Left ventricle myocardium inferior (tissue), 1 donor: ENCODE measurements at regions not wholly inside any gene's neighbourhood (a gene's known extent, or its start where the extent isn't known, plus 50 kb on each side); places are given as distances from the start of the nearest gene placed in this dataset.

Experiments used
- DNase-seq: peaks from one replicate; pipeline ENCODE4 v3.0.0-alpha.2; 2020
- H3K27ac ChIP-seq: fragments of 200-600 bp; replicated peaks from 2 replicates; pipeline ENCODE4 v1.8.0; 2021
- H3K27me3 ChIP-seq: fragments of 200-600 bp; 2 replicates; pipeline ENCODE4 v1.8.0; 2021; ENCODE audit warnings: low read depth
- H3K36me3 ChIP-seq: fragments of 200-600 bp; 2 replicates; pipeline ENCODE4 v1.8.0; 2021
- H3K4me1 ChIP-seq: fragments of 200-600 bp; 2 replicates; pipeline ENCODE4 v1.8.0; 2021
- H3K4me3 ChIP-seq: fragments of 200-600 bp; 2 replicates; pipeline ENCODE4 v1.8.0; 2021; ENCODE audit warnings: mild to moderate bottlenecking, moderate library complexity
- H3K9me3 ChIP-seq: fragments of 200-600 bp; replicated peaks from 2 replicates; pipeline ENCODE4 v1.8.0; 2021
- intact Hi-C: fragments of 100-400 bp; cut with micrococcal nuclease; formaldehyde crosslinking; loops from one replicate; pipeline ENCODE4 v1.11.0; 2022
- TF ChIP-seq, protein P1 (sequence below): fragments of 200-600 bp; IDR thresholded peaks from 2 replicates; pipeline ENCODE4 v1.8.0; 2021; ENCODE audit warnings: antibody characterized with exemption, mild to moderate bottlenecking, borderline replicate concordance
- donor health status: DM: no; HTN: yes; CAD: no; lungs with severe emphysema.

DNA sequence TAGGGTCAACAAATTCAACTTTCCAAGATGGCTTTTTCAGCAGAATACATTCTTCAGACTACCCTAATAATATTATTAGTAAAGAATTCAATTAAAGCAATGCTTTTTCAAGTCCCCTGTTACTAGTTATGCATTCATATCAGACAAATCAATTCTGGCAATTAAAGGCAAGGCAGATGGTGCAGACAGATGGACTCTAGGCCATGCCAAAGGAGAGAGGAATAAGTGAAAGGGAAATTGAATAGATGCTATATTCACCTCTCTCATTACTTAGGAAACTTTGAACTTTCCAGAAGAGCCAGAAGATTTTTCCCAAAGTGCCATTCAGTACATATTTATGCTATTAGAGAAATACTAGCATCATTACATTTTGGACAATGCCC lies 487.7 kb upstream of the RASGRP1 start:
- Histone ChIP-seq H3K27ac (no peak overlapping the region), H3K9me3 (peaks cover 31% of the 10 kb centered on the region), H3K36me3 (no peaks in the 10 kb centered on the region), H3K4me3 (no peak overlapping the region), H3K4me1 (peaks cover 7% of the 10 kb centered on the region), H3K27me3 (no peaks in the 10 kb centered on the region)
- TF ChIP-seq, protein P1, sequence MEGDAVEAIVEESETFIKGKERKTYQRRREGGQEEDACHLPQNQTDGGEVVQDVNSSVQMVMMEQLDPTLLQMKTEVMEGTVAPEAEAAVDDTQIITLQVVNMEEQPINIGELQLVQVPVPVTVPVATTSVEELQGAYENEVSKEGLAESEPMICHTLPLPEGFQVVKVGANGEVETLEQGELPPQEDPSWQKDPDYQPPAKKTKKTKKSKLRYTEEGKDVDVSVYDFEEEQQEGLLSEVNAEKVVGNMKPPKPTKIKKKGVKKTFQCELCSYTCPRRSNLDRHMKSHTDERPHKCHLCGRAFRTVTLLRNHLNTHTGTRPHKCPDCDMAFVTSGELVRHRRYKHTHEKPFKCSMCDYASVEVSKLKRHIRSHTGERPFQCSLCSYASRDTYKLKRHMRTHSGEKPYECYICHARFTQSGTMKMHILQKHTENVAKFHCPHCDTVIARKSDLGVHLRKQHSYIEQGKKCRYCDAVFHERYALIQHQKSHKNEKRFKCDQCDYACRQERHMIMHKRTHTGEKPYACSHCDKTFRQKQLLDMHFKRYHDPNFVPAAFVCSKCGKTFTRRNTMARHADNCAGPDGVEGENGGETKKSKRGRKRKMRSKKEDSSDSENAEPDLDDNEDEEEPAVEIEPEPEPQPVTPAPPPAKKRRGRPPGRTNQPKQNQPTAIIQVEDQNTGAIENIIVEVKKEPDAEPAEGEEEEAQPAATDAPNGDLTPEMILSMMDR = no peak
- intact Hi-C loops = no loop called here
- DNase-seq = no peak

DNA sequence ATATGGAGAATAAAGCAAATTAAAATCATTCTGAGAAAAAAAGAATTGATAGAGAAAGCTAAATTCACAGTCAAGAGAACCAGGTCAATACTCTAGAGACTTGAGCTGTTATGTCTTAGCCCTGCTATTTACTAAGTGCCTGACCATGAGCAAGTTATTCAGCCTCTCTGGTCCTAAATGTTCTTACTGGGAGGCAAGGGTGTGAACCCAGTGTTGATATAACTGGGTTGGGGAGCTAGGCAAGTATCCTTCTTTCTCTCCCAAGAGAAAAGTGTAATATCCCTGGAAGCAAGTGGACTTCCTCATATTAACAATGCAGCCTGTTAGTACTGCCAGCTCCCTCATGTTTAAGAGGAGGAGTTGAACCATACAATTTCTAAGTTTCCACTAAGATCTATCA lies 488.9 kb upstream of the RASGRP1 start:
- Histone ChIP-seq H3K27ac (no peak overlapping the region), H3K9me3 (peaks cover 25% of the 10 kb centered on the region), H3K4me1 (peaks cover 7% of the 10 kb centered on the region), H3K4me3 (no peak overlapping the region), H3K36me3 (no peaks in the 10 kb centered on the region), H3K27me3 (no peaks in the 10 kb centered on the region)
- intact Hi-C loops = no loop called here
- DNase-seq = no peak
- TF ChIP-seq, protein P1 = no peak

DNA sequence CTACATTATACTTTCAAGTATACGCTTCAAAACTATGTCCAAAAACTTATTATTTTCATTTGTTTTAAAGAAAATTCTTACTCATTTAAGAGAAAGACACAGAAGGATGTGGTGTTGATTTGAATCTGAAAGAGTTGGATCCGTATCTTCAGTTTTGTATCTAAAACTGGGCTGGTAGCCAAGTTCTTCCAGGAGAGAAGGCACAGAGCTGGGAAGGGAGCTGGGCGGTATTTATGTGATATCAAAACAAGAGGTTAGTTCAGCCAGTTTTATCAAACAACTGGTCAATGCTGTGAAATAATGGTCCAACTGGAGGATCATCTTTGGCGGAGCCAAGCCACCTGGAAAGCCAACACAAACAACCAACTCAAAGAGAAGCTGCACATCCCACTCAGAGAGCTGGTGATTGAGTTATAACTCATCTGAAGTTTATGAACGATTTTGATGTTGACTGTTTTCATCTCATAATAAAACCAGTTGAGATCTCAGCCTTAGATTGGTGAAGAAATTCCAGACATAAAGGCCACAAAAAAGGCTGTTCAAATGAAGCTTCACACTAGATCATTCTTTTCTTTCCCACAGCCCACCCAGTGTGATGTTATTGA lies 489.6 kb upstream of the RASGRP1 start:
- Histone ChIP-seq H3K4me1 (peaks cover 7% of the 10 kb centered on the region), H3K36me3 (no peaks in the 10 kb centered on the region), H3K9me3 (peaks cover 18% of the 10 kb centered on the region), H3K4me3 (no peak overlapping the region), H3K27ac (no peak overlapping the region), H3K27me3 (no peaks in the 10 kb centered on the region)
- TF ChIP-seq, protein P1 = no peak
- no peak for DNase-seq
- intact Hi-C loops = no loop called here

DNA sequence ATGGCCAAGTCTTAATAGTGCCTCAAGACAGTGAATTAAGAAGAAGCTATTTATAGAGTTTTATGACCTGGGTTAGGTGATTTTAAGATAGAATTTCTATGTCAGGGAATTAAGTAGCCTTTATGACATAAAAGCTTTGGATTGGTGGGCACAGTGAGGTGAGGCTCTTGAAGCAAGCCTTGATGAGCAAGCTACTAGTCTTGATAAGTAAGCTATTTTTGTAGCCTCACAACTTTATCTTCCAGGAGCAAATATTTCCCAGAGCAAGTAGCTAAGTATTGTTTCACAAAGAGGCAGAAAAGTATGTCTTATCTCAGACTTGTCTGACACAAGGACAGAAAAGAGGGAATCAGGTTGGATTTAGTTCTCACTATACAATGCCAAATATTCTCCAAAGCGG lies 491.7 kb upstream of the RASGRP1 start:
- Histone ChIP-seq H3K27me3 (no peaks in the 10 kb centered on the region), H3K36me3 (no peaks in the 10 kb centered on the region), H3K4me3 (no peak overlapping the region), H3K9me3 (no peaks in the 10 kb centered on the region), H3K27ac (no peak overlapping the region), H3K4me1 (peaks cover 7% of the 10 kb centered on the region)
- no peak for DNase-seq
- intact Hi-C loops = no loop called here
- TF ChIP-seq, protein P1 = no peak

DNA sequence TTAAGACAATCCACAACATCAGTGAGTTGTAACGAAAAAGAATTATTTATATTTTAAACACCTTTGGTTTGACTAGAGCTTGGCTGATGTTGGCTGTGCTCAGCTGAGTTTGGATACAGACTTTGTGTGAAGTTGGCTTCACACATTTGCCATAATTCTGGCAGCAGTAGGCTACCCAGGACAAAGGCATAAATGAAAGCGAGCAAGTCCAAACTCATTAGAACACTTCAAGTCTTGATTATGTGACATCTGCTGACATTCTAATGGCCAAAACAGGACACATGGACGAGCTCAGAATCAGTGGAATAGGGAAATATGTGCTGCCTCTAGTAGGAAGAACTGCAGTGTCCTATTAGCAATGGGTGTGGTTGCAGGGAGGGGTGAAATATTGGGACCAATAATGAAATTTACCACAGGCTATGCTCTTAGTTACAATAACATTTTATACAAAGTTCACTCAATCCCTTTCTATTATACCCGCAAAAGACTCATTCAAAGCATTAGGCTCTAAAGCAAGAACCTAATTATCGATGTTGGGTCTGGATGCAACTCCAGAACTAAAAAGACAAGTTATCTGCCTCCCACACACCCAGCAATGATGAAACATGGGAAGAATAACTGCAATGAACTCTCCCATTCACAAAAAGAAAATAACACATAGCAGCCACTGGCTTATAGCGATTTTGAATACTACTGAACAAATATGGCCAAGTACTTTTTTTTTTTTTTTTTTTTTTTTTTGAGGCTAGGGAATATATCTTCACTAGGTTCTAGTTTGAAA lies 493.9 kb upstream of the RASGRP1 start:
- H3K27ac ChIP-seq = no peak overlapping the region
- no peak overlapping the region for H3K4me3 ChIP-seq
- H3K27me3 ChIP-seq = no peaks in the 10 kb centered on the region
- intact Hi-C loops = no loop called here
- H3K9me3 ChIP-seq = no peaks in the 10 kb centered on the region
- DNase-seq = no peak
- peaks cover 7% of the 10 kb centered on the region for H3K4me1 ChIP-seq
- TF ChIP-seq, protein P1 = no peak
- H3K36me3 ChIP-seq = no peaks in the 10 kb centered on the region
